ENCODE measurements at regions not wholly inside any gene's neighbourhood (a gene's known extent, or its start where the extent isn't known, plus 50 kb on each side); places are given as distances from the start of the nearest gene placed in this dataset.
"Not testable (repeated sequence)": the region's sequence is repeated elsewhere in the genome, so short reads cannot be mapped to it uniquely, and the experiment has no call there.

DNA sequence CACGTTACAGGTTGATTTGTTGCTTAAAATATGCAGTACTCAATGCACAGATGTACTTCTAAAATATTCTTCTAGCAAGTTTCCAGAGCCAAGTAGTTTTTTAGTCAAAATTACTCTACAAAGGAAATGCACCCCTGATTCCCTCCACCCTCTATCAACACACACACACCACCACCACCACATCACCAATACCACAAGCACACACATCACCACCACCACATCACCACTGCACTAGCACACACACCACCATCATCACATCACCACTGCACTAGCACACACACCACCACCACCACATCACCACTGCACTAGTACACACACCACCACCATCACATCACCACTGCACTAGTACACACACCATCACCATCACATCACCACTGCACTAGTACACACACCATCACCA, 105.2 kb upstream of the FRG1 start:
- CTCF ChIA-PET: no interaction called here
- ATAC-seq: no peak

DNA sequence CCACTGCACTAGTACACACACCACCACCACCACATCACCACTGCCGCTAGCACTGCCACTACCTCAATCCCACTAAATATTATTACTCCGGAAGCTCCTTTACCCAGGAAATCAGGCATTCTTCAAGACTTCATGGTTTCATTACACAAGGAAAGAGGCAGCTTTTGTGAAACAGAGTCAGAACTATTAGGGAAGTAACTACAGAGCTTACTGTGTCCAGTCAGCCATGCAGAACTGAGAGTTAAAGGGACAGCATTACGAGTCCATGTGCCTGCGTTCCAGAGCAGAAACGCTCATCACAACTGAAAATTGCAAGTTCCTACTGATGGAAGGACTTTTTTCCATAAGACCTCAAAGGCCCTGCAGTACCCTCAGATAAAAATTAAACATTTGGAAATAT, 103.2 kb upstream of the FRG1 start:
- Mint-ChIP-seq H3K27ac (no peak overlapping the region), H3K9me3 (peaks cover 0 to 4% (median 0%) of the 10 kb centered on the region in 11 donors), H3K36me3 (no peaks in the 10 kb centered on the region), H3K4me1 (no peaks in the 10 kb centered on the region), H3K4me3 (no peak overlapping the region), H3K27me3 (peaks cover 0 to 6% (median 0%) of the 10 kb centered on the region in 5 donors)
- Histone ChIP-seq H3K9me3 (ENCODE audit: control insufficient read depth in 2 of 3, low read length in 3 of 3) (no peaks in the 10 kb centered on the region), H3K27me3 (ENCODE audit: control insufficient read depth in 2 of 2, insufficient read depth in 2 of 2, low read length in 2 of 2) (no peaks in the 10 kb centered on the region), H3K36me3 (ENCODE audit: control insufficient read depth in 2 of 3, insufficient read depth in 3 of 3, low read length in 3 of 3) (no peaks in the 10 kb centered on the region), H3K27ac (ENCODE audit: low read depth, low read length) (no peak overlapping the region), H3K4me3 (ENCODE audit: low read length) (no peak overlapping the region), H3K4me1 (ENCODE audit: control insufficient read depth in 2 of 2, insufficient read depth in 2 of 2, low read length in 2 of 2) (no peaks in the 10 kb centered on the region)
- CTCF ChIA-PET: no interaction called here
- DNase-seq: no peak
- intact Hi-C loops (cut with micrococcal nuclease): no loop called here
- no peak for ATAC-seq
- POLR2A ChIA-PET: no interaction called here

More for the DNA sequence above, 105.2 kb upstream of the FRG1 start:
- Mint-ChIP-seq H3K4me3 (no peak overlapping the region), H3K27ac (no peak overlapping the region), H3K9me3 (peaks cover 0 to 4% (median 0%) of the 10 kb centered on the region in 11 donors), H3K27me3 (peaks cover 0 to 6% (median 0%) of the 10 kb centered on the region in 5 donors), H3K4me1 (no peaks in the 10 kb centered on the region), H3K36me3 (no peaks in the 10 kb centered on the region)
- Histone ChIP-seq H3K4me1 (ENCODE audit: control insufficient read depth in 2 of 2, insufficient read depth in 2 of 2, low read length in 2 of 2) (no peaks in the 10 kb centered on the region), H3K4me3 (ENCODE audit: low read length) (no peak overlapping the region), H3K27ac (ENCODE audit: low read depth, low read length) (no peak overlapping the region), H3K36me3 (ENCODE audit: control insufficient read depth in 2 of 3, insufficient read depth in 3 of 3, low read length in 3 of 3) (no peaks in the 10 kb centered on the region), H3K9me3 (ENCODE audit: control insufficient read depth in 2 of 3, low read length in 3 of 3) (no peaks in the 10 kb centered on the region), H3K27me3 (ENCODE audit: control insufficient read depth in 2 of 2, insufficient read depth in 2 of 2, low read length in 2 of 2) (no peaks in the 10 kb centered on the region)
- POLR2A ChIA-PET: no interaction called here
- intact Hi-C loops (cut with micrococcal nuclease): no loop called here
- no peak for DNase-seq

DNA sequence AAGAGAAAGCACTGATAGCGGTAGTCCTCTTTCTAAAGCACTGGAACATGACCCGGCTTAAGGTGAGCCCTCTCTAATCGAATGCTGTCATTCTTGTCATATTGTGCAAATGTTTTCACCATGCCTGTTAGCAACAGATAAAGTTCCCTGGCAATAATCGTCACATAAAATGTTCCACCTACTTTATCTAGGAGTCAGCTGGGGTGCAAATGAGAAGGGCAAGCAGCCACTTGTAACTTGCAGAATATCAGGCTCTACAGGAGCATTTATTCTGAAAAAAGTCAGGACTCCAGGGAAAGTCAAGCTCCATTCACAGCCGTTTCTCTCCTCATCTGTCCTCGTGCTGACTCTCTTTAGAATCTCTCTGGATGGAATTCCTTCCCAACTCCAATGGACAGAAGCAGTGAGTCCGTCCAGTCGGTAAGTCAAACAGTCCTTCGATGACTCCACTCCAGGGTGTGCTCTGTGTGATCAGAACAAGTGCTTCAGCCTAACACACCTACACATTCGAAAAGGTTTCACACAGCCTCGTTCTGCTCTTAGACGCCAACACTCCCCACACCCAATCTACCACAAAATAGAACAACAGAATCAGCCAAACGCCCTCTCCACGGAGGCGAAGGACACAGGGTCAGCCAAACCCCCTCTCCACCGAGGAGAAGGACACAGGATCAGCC, 101.7 kb upstream of the FRG1 start:
- CTCF ChIA-PET: no interaction called here
- Mint-ChIP-seq H3K27ac (no peak overlapping the region), H3K4me3 (no peak overlapping the region), H3K9me3 (peaks cover 0 to 4% (median 0%) of the 10 kb centered on the region in 11 donors), H3K36me3 (no peaks in the 10 kb centered on the region), H3K27me3 (peaks cover 0 to 6% (median 0%) of the 10 kb centered on the region in 5 donors), H3K4me1 (no peaks in the 10 kb centered on the region)
- Histone ChIP-seq H3K27me3 (ENCODE audit: control insufficient read depth in 2 of 2, insufficient read depth in 2 of 2, low read length in 2 of 2) (no peaks in the 10 kb centered on the region), H3K9me3 (ENCODE audit: control insufficient read depth in 2 of 3, low read length in 3 of 3) (no peaks in the 10 kb centered on the region), H3K4me1 (ENCODE audit: control insufficient read depth in 2 of 2, insufficient read depth in 2 of 2, low read length in 2 of 2) (no peaks in the 10 kb centered on the region), H3K36me3 (ENCODE audit: control insufficient read depth in 2 of 3, insufficient read depth in 3 of 3, low read length in 3 of 3) (no peaks in the 10 kb centered on the region), H3K4me3 (ENCODE audit: low read length) (no peak overlapping the region), H3K27ac (ENCODE audit: low read depth, low read length) (no peak overlapping the region)
- intact Hi-C loops (cut with micrococcal nuclease): no loop called here
- DNase-seq (no peak), ATAC-seq (no peak)
- POLR2A ChIA-PET: no interaction called here

DNA sequence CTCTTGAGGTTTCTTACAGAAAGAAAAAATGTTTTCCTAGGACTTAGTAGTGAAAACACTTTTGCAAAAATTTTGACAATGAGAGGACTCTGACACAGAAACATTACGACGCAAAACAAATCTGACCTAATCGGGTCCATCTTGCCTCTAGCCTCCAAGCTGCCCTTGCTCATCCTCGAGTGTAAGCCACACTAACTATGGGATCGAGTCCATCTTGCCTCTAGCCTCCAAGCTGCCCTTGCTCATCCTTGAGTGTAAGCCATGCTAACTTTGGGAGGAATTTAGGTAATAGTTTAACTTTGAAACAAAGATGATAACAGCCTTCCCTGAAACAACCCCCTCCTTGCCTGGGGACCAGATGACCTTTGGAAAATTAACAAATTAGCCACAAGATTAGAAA, 100.3 kb upstream of the FRG1 start:
- H3K27me3 ChIP-seq (ENCODE audit: control insufficient read depth in 2 of 2, insufficient read depth in 2 of 2, low read length in 2 of 2): no peaks in the 10 kb centered on the region
- H3K4me1 ChIP-seq (ENCODE audit: control insufficient read depth in 2 of 2, insufficient read depth in 2 of 2, low read length in 2 of 2): no peaks in the 10 kb centered on the region
- intact Hi-C loops (cut with micrococcal nuclease): no loop called here
- no peak overlapping the region for H3K27ac Mint-ChIP-seq
- no peak overlapping the region for H3K4me3 Mint-ChIP-seq
- peaks cover 0 to 4% (median 0%) of the 10 kb centered on the region in 5 donors for H3K27me3 Mint-ChIP-seq
- CTCF ChIA-PET: no interaction called here
- POLR2A ChIA-PET: no interaction called here
- no peak overlapping the region for H3K27ac ChIP-seq (ENCODE audit: low read depth, low read length)
- no peaks in the 10 kb centered on the region for H3K36me3 Mint-ChIP-seq
- H3K9me3 ChIP-seq (ENCODE audit: control insufficient read depth in 2 of 3, low read length in 3 of 3): no peaks in the 10 kb centered on the region
- H3K4me3 ChIP-seq (ENCODE audit: low read length): no peak overlapping the region
- ATAC-seq (no peak), DNase-seq (no peak)
- no peaks in the 10 kb centered on the region for H3K36me3 ChIP-seq (ENCODE audit: control insufficient read depth in 2 of 3, insufficient read depth in 3 of 3, low read length in 3 of 3)
- H3K4me1 Mint-ChIP-seq: no peaks in the 10 kb centered on the region
- peaks cover 0 to 4% (median 0%) of the 10 kb centered on the region in 11 donors for H3K9me3 Mint-ChIP-seq

DNA sequence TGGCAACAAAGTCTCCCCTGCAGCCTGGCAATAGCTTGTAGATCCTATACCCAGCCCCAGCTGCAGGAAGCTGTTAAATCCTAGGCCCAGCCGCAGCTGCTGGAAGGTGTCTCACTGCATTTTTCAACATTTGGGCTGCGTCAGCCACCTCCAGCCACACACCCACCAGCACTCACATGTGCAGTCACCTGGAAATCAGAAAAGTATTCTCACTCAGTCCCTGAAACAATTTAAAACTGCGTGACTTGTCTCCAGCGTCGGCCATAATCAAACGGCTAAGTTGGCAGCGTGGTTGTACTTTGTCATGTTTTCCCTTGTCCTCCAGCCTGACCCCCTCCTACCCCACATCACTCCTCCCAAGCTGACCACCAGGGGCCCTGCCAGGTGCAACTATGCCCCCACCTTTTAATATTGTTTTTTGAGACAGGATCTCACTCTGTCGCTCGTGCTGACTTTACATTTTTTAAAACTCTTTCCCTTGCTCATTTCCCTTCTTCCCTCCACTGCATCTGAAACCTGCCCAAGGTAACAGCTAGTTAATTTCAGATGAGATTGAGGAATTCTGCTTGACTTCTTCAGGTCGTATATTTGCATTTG, 97.2 kb upstream of the FRG1 start:
- Histone ChIP-seq H3K9me3 (ENCODE audit: control insufficient read depth in 2 of 3, low read length in 3 of 3) (no peaks in the 10 kb centered on the region), H3K4me3 (ENCODE audit: low read length) (no peak overlapping the region), H3K27me3 (ENCODE audit: control insufficient read depth in 2 of 2, insufficient read depth in 2 of 2, low read length in 2 of 2) (no peaks in the 10 kb centered on the region), H3K27ac (ENCODE audit: low read depth, low read length) (no peak overlapping the region), H3K4me1 (ENCODE audit: control insufficient read depth in 2 of 2, insufficient read depth in 2 of 2, low read length in 2 of 2) (no peaks in the 10 kb centered on the region), H3K36me3 (ENCODE audit: control insufficient read depth in 2 of 3, insufficient read depth in 3 of 3, low read length in 3 of 3) (no peaks in the 10 kb centered on the region)
- ChIA-PET CTCF (no interaction called here), POLR2A (no interaction called here)
- peaks cover 0 to 4% (median 0%) of the 10 kb centered on the region in 5 donors for H3K27me3 Mint-ChIP-seq
- H3K4me3 Mint-ChIP-seq: no peak overlapping the region
- H3K36me3 Mint-ChIP-seq: peaks cover 0 to 2% (median 0%) of the 10 kb centered on the region in 5 donors
- no peak for ATAC-seq
- no peak overlapping the region for H3K27ac Mint-ChIP-seq
- H3K9me3 Mint-ChIP-seq: peaks cover 0 to 2% (median 0%) of the 10 kb centered on the region in 11 donors
- no peaks in the 10 kb centered on the region for H3K4me1 Mint-ChIP-seq
- intact Hi-C loops (cut with micrococcal nuclease): no loop called here
- DNase-seq: no peak

DNA sequence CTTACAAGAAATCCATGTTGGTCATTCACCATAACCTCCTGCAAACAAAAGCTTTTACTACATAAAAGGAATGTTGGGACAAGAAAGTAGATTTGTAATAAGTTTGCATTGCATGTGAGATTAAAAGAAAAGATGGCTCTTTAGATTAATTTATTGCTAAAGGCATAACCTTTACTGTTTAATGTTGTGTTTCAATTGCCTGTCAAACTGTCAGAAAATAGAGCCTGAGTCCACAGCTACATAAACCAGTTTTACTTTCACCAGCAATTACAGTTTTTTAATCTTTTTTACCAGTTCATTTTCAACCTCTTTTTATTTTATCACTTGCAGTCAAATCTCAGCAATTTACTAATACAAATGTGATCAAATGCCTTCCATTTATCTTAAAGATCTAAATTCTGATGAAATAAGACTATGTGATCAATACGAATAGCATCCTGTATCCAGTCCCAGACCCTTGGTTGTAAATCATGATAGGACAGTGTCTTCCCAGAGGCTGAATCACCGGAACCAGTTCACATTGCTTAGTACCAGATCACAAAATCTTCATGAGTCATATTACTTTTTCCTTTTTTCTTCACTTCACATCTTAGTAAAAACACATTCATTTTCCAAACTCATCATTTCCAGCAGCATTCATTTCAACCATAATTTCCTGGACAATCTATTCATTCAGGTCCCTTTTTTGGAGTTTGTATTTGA, 95.4 kb upstream of the FRG1 start:
- ChIA-PET CTCF (no interaction called here), POLR2A (no interaction called here)
- ATAC-seq (no peak), DNase-seq (no peak)
- Mint-ChIP-seq H3K27me3 (peaks cover 0 to 4% (median 0%) of the 10 kb centered on the region in 5 donors), H3K27ac (no peak overlapping the region), H3K36me3 (peaks cover 0 to 2% (median 0%) of the 10 kb centered on the region in 5 donors), H3K4me3 (no peak overlapping the region), H3K4me1 (no peaks in the 10 kb centered on the region), H3K9me3 (no peaks in the 10 kb centered on the region)
- Histone ChIP-seq H3K4me3 (ENCODE audit: low read length) (no peak overlapping the region), H3K9me3 (ENCODE audit: control insufficient read depth in 2 of 3, low read length in 3 of 3) (no peaks in the 10 kb centered on the region), H3K27me3 (ENCODE audit: control insufficient read depth in 2 of 2, insufficient read depth in 2 of 2, low read length in 2 of 2) (no peaks in the 10 kb centered on the region), H3K4me1 (ENCODE audit: control insufficient read depth in 2 of 2, insufficient read depth in 2 of 2, low read length in 2 of 2) (no peaks in the 10 kb centered on the region), H3K27ac (ENCODE audit: low read depth, low read length) (no peak overlapping the region), H3K36me3 (ENCODE audit: control insufficient read depth in 2 of 3, insufficient read depth in 3 of 3, low read length in 3 of 3) (no peaks in the 10 kb centered on the region)
- intact Hi-C loops (cut with micrococcal nuclease): no loop called here

DNA sequence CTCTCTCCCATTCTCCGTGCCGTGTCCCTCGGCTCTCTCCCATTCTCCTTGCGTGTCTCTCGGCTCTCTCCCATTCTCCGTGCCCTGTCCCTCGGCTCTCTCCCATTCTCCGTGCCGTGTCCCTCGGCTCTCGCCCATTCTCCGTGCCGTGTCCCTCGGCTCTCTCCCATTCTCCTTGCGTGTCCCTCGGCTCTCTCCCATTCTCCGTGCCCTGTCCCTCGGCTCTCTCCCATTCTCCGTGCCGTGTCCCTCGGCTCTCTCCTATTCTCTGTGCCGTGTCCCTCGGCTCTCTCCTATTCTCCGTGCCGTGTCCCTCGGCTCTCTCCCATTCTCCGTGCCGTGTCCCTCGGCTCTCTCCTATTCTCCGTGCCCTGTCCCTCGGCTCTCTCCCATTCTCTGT, 94.6 kb upstream of the FRG1 start:
- H3K27me3 Mint-ChIP-seq; H3K27ac Mint-ChIP-seq; H3K27ac ChIP-seq (ENCODE audit: low read depth, low read length); H3K4me3 ChIP-seq (ENCODE audit: low read length); H3K4me1 ChIP-seq (ENCODE audit: control insufficient read depth in 2 of 2, insufficient read depth in 2 of 2, low read length in 2 of 2); H3K9me3 Mint-ChIP-seq; DNase-seq; H3K4me1 Mint-ChIP-seq; H3K36me3 ChIP-seq (ENCODE audit: control insufficient read depth in 2 of 3, insufficient read depth in 3 of 3, low read length in 3 of 3); H3K9me3 ChIP-seq (ENCODE audit: control insufficient read depth in 2 of 3, low read length in 3 of 3); CTCF ChIA-PET; H3K27me3 ChIP-seq (ENCODE audit: control insufficient read depth in 2 of 2, insufficient read depth in 2 of 2, low read length in 2 of 2); intact Hi-C loops (cut with micrococcal nuclease); H3K36me3 Mint-ChIP-seq; H3K4me3 Mint-ChIP-seq; ATAC-seq; POLR2A ChIA-PET: not testable (repeated sequence)
